B cell (primary cell): ENCODE measurements at regions not wholly inside any gene's neighbourhood (a gene's known extent, or its start where the extent isn't known, plus 50 kb on each side); places are given as distances from the start of the nearest gene placed in this dataset.
"Not testable (repeated sequence)": the region's sequence is repeated elsewhere in the genome, so short reads cannot be mapped to it uniquely, and the experiment has no call there.

Source experiments
- ATAC-seq: fragments of 200-7000 bp; cut with Tn5 transposase; one replicate; pipeline ENCODE4 v1.10.0; 2021; ENCODE audit warnings: low read depth, mild to moderate bottlenecking, moderate number of reproducible peaks, moderate library complexity
- CTCF ChIA-PET: fragments of 350-600 bp; sonication (Branson Sonifier 250); formaldehyde crosslinking; loops from one replicate; lab custom pipeline; 2021; ENCODE audit warnings: antibody characterized with exemption, inconsistent platforms; lab: Charles Lee
- POLR2A ChIA-PET: fragments of 350-600 bp; sonication (Branson Sonifier 250); formaldehyde crosslinking; loops from one replicate; lab custom pipeline; 2021; ENCODE audit warnings: antibody characterized with exemption; lab: Charles Lee
- DNase-seq: peaks from one replicate; pipeline ENCODE4 v3.0.0; 2013
- H2AFZ ChIP-seq: 2 replicates; pipeline ENCODE4 v1.6.1; 2012; ENCODE audit warnings: mild to moderate bottlenecking, low read depth, low read length; ENCODE audit not compliant: insufficient read depth, poor library complexity, severe bottlenecking
- H3K27ac ChIP-seq, 2 donors: 1 replicate in 1 of 2; 2 replicates in 1 of 2; pipeline ENCODE4 v1.5.1; 2012 to 2013; ENCODE audit warnings: low read length in 2 of 2, mild to moderate bottlenecking in 2 of 2, moderate library complexity in 1 of 2
- H3K27me3 ChIP-seq, 4 experiments: fragments of 200-600 bp in 1 of 4; sonication (generic) in 1 of 4; replicated peaks in 1 of 4; 1 replicate in 2 of 4; 2 replicates in 2 of 4; pipeline versions ENCODE4 v1.6.1 to v1.7.0; 2013 to 2016; ENCODE audit warnings: low read length in 3 of 4, mild to moderate bottlenecking in 2 of 4, mixed read lengths in 1 of 4, moderate library complexity in 1 of 4; ENCODE audit not compliant: insufficient read depth in 4 of 4, control insufficient read depth in 3 of 4; ENCODE audit errors: control extremely low read depth in 1 of 4
- H3K36me3 ChIP-seq, 2 experiments: replicated peaks in 1 of 2; 1 replicate in 1 of 2; 2 replicates in 1 of 2; pipeline versions ENCODE4 v1.6.1 to v1.7.1; 2013; ENCODE audit warnings: low read length in 1 of 2; ENCODE audit not compliant: insufficient read depth in 2 of 2, control insufficient read depth in 1 of 2; ENCODE audit errors: control extremely low read depth in 1 of 2, extremely low read depth in 1 of 2
- H3K4me1 ChIP-seq, 2 donors: fragments of 200-600 bp in 1 of 2; sonication (generic) in 1 of 2; 1 replicate in 1 of 2; 2 replicates in 1 of 2; pipeline versions ENCODE4 v1.5.1 to v1.6.1; 2013 to 2017; ENCODE audit warnings: low read length in 2 of 2; ENCODE audit not compliant: control insufficient read depth in 2 of 2, insufficient read depth in 2 of 2
- H3K4me2 ChIP-seq: replicated peaks from 2 replicates; pipeline ENCODE3; 2012; ENCODE audit warnings: mild to moderate bottlenecking, low read depth, low read length; ENCODE audit not compliant: poor library complexity, severe bottlenecking
- H3K4me3 ChIP-seq, 5 experiments: fragments of 200-600 bp in 1 of 5; sonication (generic) in 1 of 5; 1 replicate in 3 of 5; 2 replicates in 2 of 5; pipeline versions ENCODE4 v1.5.1 to v1.7.0; 2011 to 2016; ENCODE audit warnings: low read length in 4 of 5, mild to moderate bottlenecking in 4 of 5, low read depth in 2 of 5, control low read depth in 1 of 5, moderate library complexity in 1 of 5; ENCODE audit not compliant: insufficient read depth in 1 of 5; ENCODE audit errors: control extremely low read depth in 1 of 5, extremely low read depth in 1 of 5
- H3K79me2 ChIP-seq: fragments of 200-600 bp; sonication (generic); one replicate; pipeline ENCODE4 v1.6.0; 2016; ENCODE audit warnings: low read length; ENCODE audit not compliant: control insufficient read depth, insufficient read depth
- H3K9ac ChIP-seq: fragments of 200-600 bp; sonication (generic); 2 replicates; pipeline ENCODE4 v1.6.1; 2017; ENCODE audit warnings: mild to moderate bottlenecking, low read length, moderate library complexity
- H3K9me3 ChIP-seq, 3 donors: one replicate each; pipeline versions ENCODE4 v1.6.1 to v1.7.1; 2013; ENCODE audit warnings: low read length in 2 of 3; ENCODE audit not compliant: control insufficient read depth in 2 of 3, insufficient read depth in 1 of 3; ENCODE audit errors: control extremely low read depth in 1 of 3
- H4K20me1 ChIP-seq: 2 replicates; pipeline ENCODE4 v1.6.0; 2012; ENCODE audit warnings: mild to moderate bottlenecking, low read length; ENCODE audit not compliant: insufficient read depth, control insufficient read depth, poor library complexity, severe bottlenecking
- H3K27ac Mint-ChIP-seq: one replicate; pipeline ENCODE4 v1.8.0; 2021; ENCODE audit warnings: mixed read lengths
- H3K27me3 Mint-ChIP-seq: one replicate; pipeline ENCODE4 v1.8.0; 2021; ENCODE audit warnings: mixed read lengths
- H3K4me1 Mint-ChIP-seq: one replicate; pipeline ENCODE4 v1.8.0; 2021; ENCODE audit warnings: mixed read lengths
- H3K4me3 Mint-ChIP-seq: one replicate; pipeline ENCODE4 v1.8.0; 2021; ENCODE audit warnings: mixed read lengths
- H3K9me3 Mint-ChIP-seq: one replicate; pipeline ENCODE4 v1.8.0; 2022; ENCODE audit warnings: mixed read lengths; ENCODE audit not compliant: insufficient read depth
- EZH2 ChIP-seq: IDR thresholded peaks from 2 replicates; pipeline ENCODE4 v1.6.1; 2012; ENCODE audit warnings: borderline replicate concordance, low read depth, mild to moderate bottlenecking, moderate library complexity, low read length; ENCODE audit not compliant: insufficient read depth, poor library complexity, severe bottlenecking
- WGBS: methylation state at CpG from one replicate; pipeline ENCODE4 v1.1.5; 2013; ENCODE audit warnings: missing lambda C conversion rate; ENCODE audit not compliant: insufficient coverage; 5-methylcytosine and 5-hydroxymethylcytosine counted together
- intact Hi-C: fragments of 100-400 bp; cut with micrococcal nuclease; formaldehyde crosslinking; loops from one replicate; pipeline ENCODE4 v1.10.0; 2022
- TF ChIP-seq, protein P1 (sequence below): fragments of 200-600 bp; IDR thresholded peaks from one replicate; pipeline ENCODE4 v1.8.0; 2022; ENCODE audit warnings: antibody characterized with exemption, mild to moderate bottlenecking

GRCh38 chrX:3820167-3820566 is 106.7 kb upstream of the PRKX start:
- no peaks in the 10 kb centered on the region for H3K27me3 Mint-ChIP-seq
- Histone ChIP-seq H3K79me2 (no peaks in the 10 kb centered on the region), H3K36me3 (no peaks in the 10 kb centered on the region), H4K20me1 (no peaks in the 10 kb centered on the region), H3K4me3 (no peak overlapping the region), H2AFZ (no peak overlapping the region), H3K9me3 (no peaks in the 10 kb centered on the region), H3K27ac (no peak overlapping the region), H3K4me1 (peaks cover 5 to 8% of the 10 kb centered on the region in 2 donors), H3K4me2 (no peak overlapping the region), H3K9ac (no peak overlapping the region), H3K27me3 (no peaks in the 10 kb centered on the region)
- intact Hi-C loops = no loop called here
- no peaks in the 10 kb centered on the region for H3K9me3 Mint-ChIP-seq
- peaks cover 8% of the 10 kb centered on the region for H3K4me1 Mint-ChIP-seq
- ChIA-PET CTCF (no interaction called here), POLR2A (no interaction called here)
- H3K27ac Mint-ChIP-seq = no peak overlapping the region
- H3K4me3 Mint-ChIP-seq = no peak overlapping the region
- no peak for TF ChIP-seq EZH2
- TF ChIP-seq, protein P1, sequence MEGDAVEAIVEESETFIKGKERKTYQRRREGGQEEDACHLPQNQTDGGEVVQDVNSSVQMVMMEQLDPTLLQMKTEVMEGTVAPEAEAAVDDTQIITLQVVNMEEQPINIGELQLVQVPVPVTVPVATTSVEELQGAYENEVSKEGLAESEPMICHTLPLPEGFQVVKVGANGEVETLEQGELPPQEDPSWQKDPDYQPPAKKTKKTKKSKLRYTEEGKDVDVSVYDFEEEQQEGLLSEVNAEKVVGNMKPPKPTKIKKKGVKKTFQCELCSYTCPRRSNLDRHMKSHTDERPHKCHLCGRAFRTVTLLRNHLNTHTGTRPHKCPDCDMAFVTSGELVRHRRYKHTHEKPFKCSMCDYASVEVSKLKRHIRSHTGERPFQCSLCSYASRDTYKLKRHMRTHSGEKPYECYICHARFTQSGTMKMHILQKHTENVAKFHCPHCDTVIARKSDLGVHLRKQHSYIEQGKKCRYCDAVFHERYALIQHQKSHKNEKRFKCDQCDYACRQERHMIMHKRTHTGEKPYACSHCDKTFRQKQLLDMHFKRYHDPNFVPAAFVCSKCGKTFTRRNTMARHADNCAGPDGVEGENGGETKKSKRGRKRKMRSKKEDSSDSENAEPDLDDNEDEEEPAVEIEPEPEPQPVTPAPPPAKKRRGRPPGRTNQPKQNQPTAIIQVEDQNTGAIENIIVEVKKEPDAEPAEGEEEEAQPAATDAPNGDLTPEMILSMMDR = no peak
- DNase-seq (no peak), ATAC-seq (no peak)
- WGBS = 100% methylated on average over 1 of the region's 4 CpGs

DNA sequence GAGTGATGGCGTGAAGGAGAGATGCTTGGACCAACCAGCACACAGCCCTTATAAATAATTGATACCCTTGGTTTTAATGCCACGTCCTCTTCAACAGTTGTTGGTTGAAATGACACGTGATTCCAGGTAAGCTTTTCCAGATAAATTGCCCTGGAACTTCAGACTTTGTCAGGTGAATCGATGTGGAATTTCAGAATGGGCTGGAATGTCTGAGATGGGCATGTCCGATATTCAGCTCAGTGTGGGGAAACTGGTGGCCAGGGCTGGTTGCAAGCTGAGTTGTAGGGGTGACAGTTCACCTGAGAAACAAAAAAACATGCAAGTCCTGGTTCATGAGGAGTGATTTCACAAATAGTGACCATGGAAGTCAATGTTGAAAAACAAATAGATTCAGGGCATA is 104.0 kb upstream of the PRKX start:
- H3K4me2 ChIP-seq, H3K4me3 ChIP-seq, H3K4me3 Mint-ChIP-seq, H4K20me1 ChIP-seq, H2AFZ ChIP-seq, POLR2A ChIA-PET, H3K4me1 Mint-ChIP-seq, H3K9me3 ChIP-seq, H3K27me3 Mint-ChIP-seq, H3K27ac ChIP-seq, DNase-seq, H3K9ac ChIP-seq, H3K36me3 ChIP-seq, H3K79me2 ChIP-seq, intact Hi-C loops, ATAC-seq, H3K9me3 Mint-ChIP-seq, H3K27ac Mint-ChIP-seq, H3K27me3 ChIP-seq, CTCF ChIA-PET: not testable (repeated sequence)
- 100% methylated on average over 2 of the region's 5 CpGs for WGBS
- H3K4me1 ChIP-seq = peaks cover 7 to 14% of the 10 kb centered on the region in 2 donors
